ENCODE measurements at regions not wholly inside any gene's neighbourhood (a gene's known extent, or its start where the extent isn't known, plus 50 kb on each side); places are given as distances from the start of the nearest gene placed in this dataset.

- no peak overlapping the region for H3K4me3 ChIP-seq (ENCODE audit: low read depth, low read length)
- no peaks in the 10 kb centered on the region for H3K9me3 ChIP-seq (ENCODE audit: control insufficient read depth, insufficient read depth, low read depth, low read length)
- no peaks in the 10 kb centered on the region for H3K36me3 ChIP-seq (ENCODE audit: control insufficient read depth in 2 of 2, insufficient read depth in 1 of 2, low read length in 2 of 2)
- TF ChIP-seq HIC1 (tag by site-specific recombination; IDR thresholded peaks at IDR 0.05) (no peak), ZSCAN4 (tag by site-specific recombination; IDR thresholded peaks at IDR 0.05) (no peak), SP2 (tag by site-specific recombination; IDR thresholded peaks at IDR 0.05) (no peak), HOXD13 (CRISPR knock-in tag; IDR thresholded peaks at IDR 0.05; ENCODE audit: borderline replicate concordance) (no peak), ZNF518A (tag by site-specific recombination; conservative IDR thresholded peaks at IDR 0.05; ENCODE audit: low read depth) (no peak), ELK4 (IDR thresholded peaks at IDR 0.05; ENCODE audit: borderline replicate concordance, low read depth, low read length) (no peak)
- H3K4me1 ChIP-seq (ENCODE audit: control insufficient read depth, insufficient read depth, low read length) = no peaks in the 10 kb centered on the region
- ChIA-PET CTCF (no interaction called here), POLR2A (no interaction called here)
- H3K27ac ChIP-seq (ENCODE audit: extremely low read depth, low read depth, low read length) = no peak overlapping the region
These were observed 290.6 kb upstream of the BOD1L1 start for GRCh38 chr4:13918110-13918509.

GRCh38 chr4:13918991-13919441 lies 291.5 kb upstream of the BOD1L1 start:
- CTCF ChIA-PET = no interaction called here
- Histone ChIP-seq H3K27ac (ENCODE audit: extremely low read depth, low read depth, low read length) (no peak overlapping the region), H3K9me3 (ENCODE audit: control insufficient read depth, insufficient read depth, low read depth, low read length) (no peaks in the 10 kb centered on the region), H3K36me3 (ENCODE audit: control insufficient read depth in 2 of 2, insufficient read depth in 1 of 2, low read length in 2 of 2) (no peaks in the 10 kb centered on the region), H3K4me1 (ENCODE audit: control insufficient read depth, insufficient read depth, low read length) (no peaks in the 10 kb centered on the region), H3K4me3 (ENCODE audit: low read depth, low read length) (no peak overlapping the region)
- no peak for TF ChIP-seq ZIC2 (tag by site-specific recombination; IDR thresholded peaks at IDR 0.05)
- TF ChIP-seq ZNF664 (tag by site-specific recombination; IDR thresholded peaks at IDR 0.05) = no peak
- TF ChIP-seq ZSCAN16 (tag by site-specific recombination; IDR thresholded peaks at IDR 0.05) = no peak
- no peak for TF ChIP-seq HOXC10 (CRISPR knock-in tag; IDR thresholded peaks at IDR 0.05)
- no peak for TF ChIP-seq ZNF37A (tag by site-specific recombination; IDR thresholded peaks at IDR 0.05)
- no peak for TF ChIP-seq ZNF596 (tag by site-specific recombination; IDR thresholded peaks at IDR 0.05)
- TF ChIP-seq ZNF274 (IDR thresholded peaks at IDR 0.05; ENCODE audit: low read length) = no peak
- no peak for TF ChIP-seq ZNF274 (tag by site-specific recombination; IDR thresholded peaks at IDR 0.05; ENCODE audit: borderline replicate concordance)
- no peak for TF ChIP-seq ZNF266 (tag by site-specific recombination; IDR thresholded peaks at IDR 0.05; ENCODE audit: low read depth)
- TF ChIP-seq ZNF544 (tag by site-specific recombination; IDR thresholded peaks at IDR 0.05) = no peak
- TF ChIP-seq ZNF747 (tag by site-specific recombination; IDR thresholded peaks at IDR 0.05) = no peak
- no peak for TF ChIP-seq ZNF157 (tag by site-specific recombination; IDR thresholded peaks at IDR 0.05)
- POLR2A ChIA-PET = no interaction called here

Measured in HEK293 (cell line).